ENCODE measurements at regions not wholly inside any gene's neighbourhood (a gene's known extent, or its start where the extent isn't known, plus 50 kb on each side); places are given as distances from the start of the nearest gene placed in this dataset.
"Not testable (repeated sequence)": the region's sequence is repeated elsewhere in the genome, so short reads cannot be mapped to it uniquely, and the experiment has no call there.

DNA sequence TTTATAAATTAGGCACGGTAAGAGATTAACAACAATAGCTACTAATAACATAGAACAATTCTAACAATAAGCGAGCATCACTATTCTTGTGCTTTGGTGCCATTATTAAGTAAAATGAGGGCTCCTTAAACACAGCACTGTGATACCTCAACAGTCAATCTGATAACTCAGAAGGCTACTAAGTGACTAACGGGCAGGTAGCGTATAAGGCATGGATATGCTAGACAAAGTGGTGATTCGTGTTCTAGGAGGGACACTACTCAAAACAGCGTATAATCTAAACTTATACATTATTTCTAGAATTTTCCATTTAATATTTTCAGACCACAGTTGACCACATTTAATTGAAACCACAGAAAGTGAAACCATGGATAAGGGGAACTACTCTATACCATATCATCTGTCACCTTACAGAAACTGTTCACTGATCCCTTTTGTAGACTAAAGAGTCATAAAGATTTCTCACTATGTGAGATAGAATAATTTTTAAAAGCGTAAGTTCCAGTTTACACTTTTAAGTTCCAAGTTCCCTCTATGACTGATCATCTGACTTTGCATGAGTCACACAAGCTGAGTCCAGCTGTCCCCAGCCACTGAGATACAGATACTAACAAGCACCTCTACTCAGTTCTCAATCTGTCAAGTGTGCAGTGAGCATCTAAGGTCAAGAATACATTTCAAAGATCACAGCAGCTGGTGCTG is 181.9 kb downstream of the SPATA31A6 start:
- H2AFZ ChIP-seq (ENCODE audit: low read depth, low read length, severe bottlenecking); H3K4me3 ChIP-seq (ENCODE audit: insufficient read depth, low read length, poor library complexity, severe bottlenecking): not testable (repeated sequence)

DNA sequence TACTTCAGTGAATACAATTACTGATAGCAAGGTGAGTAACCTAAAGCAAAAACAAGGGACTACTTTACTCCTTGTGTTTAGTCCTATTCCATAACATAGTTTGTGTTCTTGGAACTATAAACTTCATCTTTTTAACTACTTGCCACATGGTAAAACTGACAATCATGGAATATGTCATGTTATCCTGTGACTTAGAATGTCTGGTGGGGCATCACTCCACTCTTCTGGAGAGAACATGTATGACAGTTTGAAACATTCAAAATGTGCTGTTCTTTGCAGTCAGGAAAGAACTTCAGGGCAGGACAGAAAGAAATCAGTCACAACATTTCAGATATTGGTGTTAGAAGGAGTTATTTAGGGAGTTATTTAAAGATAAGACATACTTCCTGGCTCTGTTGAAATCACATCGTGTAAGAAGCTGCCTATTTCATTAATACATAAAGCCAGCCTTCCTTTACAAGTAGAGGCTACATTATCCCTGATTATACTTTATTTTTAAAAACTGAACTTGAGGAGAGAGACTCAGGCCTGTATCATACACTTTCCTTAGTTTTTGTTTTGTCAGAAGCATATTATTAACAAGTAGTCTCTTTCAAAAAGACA is 184.9 kb downstream of the SPATA31A6 start:
- not testable (repeated sequence) for H3K4me2 ChIP-seq (ENCODE audit: low read depth, low read length, poor library complexity, severe bottlenecking); H3K9ac ChIP-seq (ENCODE audit: low read length); H3F3A ChIP-seq (ENCODE audit: insufficient read depth); H3K4me3 ChIP-seq (ENCODE audit: insufficient read depth, low read length, poor library complexity, severe bottlenecking); H3K27ac ChIP-seq (ENCODE audit: low read depth, low read length); H2AFZ ChIP-seq (ENCODE audit: low read depth, low read length, severe bottlenecking); H3K36me3 ChIP-seq (ENCODE audit: low read length); H3K27me3 ChIP-seq (ENCODE audit: low read length); H3K9me2 ChIP-seq (replicated peaks; ENCODE audit: insufficient read depth, low read length); H3K9me3 ChIP-seq (ENCODE audit: insufficient read depth, low read length); H3K79me2 ChIP-seq (ENCODE audit: insufficient read depth, low read length); H4K20me1 ChIP-seq (ENCODE audit: low read depth, low read length)

More for the DNA sequence above, 181.9 kb downstream of the SPATA31A6 start:
- H3K27me3 ChIP-seq (ENCODE audit: low read length); H3K9me2 ChIP-seq (replicated peaks; ENCODE audit: insufficient read depth, low read length); H3K4me2 ChIP-seq (ENCODE audit: low read depth, low read length, poor library complexity, severe bottlenecking); H4K20me1 ChIP-seq (ENCODE audit: low read depth, low read length); H3F3A ChIP-seq (ENCODE audit: insufficient read depth); H3K27ac ChIP-seq (ENCODE audit: low read depth, low read length); H3K9me3 ChIP-seq (ENCODE audit: insufficient read depth, low read length); H3K79me2 ChIP-seq (ENCODE audit: insufficient read depth, low read length); H3K9ac ChIP-seq (ENCODE audit: low read length); H3K36me3 ChIP-seq (ENCODE audit: low read length): not testable (repeated sequence)

DNA sequence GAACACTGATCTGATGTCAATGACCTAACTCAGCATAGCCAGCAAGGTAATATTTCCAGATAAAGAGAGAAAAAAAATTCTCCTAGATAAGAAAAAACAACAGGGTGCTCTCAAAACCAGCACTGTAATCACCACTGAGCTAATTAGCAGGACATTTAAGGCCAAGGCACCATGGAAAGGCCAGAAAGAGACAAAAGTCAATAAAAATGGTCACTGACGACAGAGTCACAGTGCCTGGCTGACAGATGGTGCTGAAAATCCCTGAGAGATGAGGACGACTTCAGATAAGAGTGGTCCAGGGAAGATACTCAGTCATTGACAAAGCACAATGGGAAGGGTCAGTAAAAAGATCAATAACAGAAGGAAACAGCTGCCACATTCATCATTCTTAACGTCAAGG is 186.7 kb downstream of the SPATA31A6 start:
- not testable (repeated sequence) for H3K9ac ChIP-seq (ENCODE audit: low read length); H3K4me2 ChIP-seq (ENCODE audit: low read depth, low read length, poor library complexity, severe bottlenecking); H3K9me3 ChIP-seq (ENCODE audit: insufficient read depth, low read length); H3K27me3 ChIP-seq (ENCODE audit: low read length); H3K79me2 ChIP-seq (ENCODE audit: insufficient read depth, low read length); H2AFZ ChIP-seq (ENCODE audit: low read depth, low read length, severe bottlenecking); H3K36me3 ChIP-seq (ENCODE audit: low read length); H3K27ac ChIP-seq (ENCODE audit: low read depth, low read length); H3K4me3 ChIP-seq (ENCODE audit: insufficient read depth, low read length, poor library complexity, severe bottlenecking); H3K9me2 ChIP-seq (replicated peaks; ENCODE audit: insufficient read depth, low read length); H4K20me1 ChIP-seq (ENCODE audit: low read depth, low read length); H3F3A ChIP-seq (ENCODE audit: insufficient read depth)

DNA sequence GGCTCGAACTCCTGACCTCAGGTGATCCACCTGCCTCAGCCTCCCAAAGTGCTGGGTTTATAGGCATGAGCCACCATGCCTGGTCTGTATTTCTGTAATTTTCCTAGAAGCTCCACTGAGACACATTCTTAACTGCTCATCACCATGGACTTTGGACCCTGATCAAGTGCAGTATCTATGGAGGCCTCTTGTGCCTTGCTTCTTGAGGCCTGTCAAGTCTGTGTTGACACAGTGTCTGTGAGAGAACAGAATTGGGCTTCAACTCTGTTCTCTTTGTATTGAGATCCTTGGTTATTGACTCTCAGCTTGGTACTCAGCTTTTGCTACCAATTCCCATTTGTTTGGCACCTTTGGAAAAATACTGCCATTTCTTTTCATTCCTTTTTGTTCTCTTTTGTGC is 188.0 kb downstream of the SPATA31A6 start:
- not testable (repeated sequence) for H4K20me1 ChIP-seq (ENCODE audit: low read depth, low read length); H3K27ac ChIP-seq (ENCODE audit: low read depth, low read length); H3K79me2 ChIP-seq (ENCODE audit: insufficient read depth, low read length); H3K9ac ChIP-seq (ENCODE audit: low read length); H2AFZ ChIP-seq (ENCODE audit: low read depth, low read length, severe bottlenecking); H3F3A ChIP-seq (ENCODE audit: insufficient read depth); H3K4me3 ChIP-seq (ENCODE audit: insufficient read depth, low read length, poor library complexity, severe bottlenecking); H3K9me3 ChIP-seq (ENCODE audit: insufficient read depth, low read length); H3K27me3 ChIP-seq (ENCODE audit: low read length); H3K4me2 ChIP-seq (ENCODE audit: low read depth, low read length, poor library complexity, severe bottlenecking); H3K36me3 ChIP-seq (ENCODE audit: low read length); H3K9me2 ChIP-seq (replicated peaks; ENCODE audit: insufficient read depth, low read length)

DNA sequence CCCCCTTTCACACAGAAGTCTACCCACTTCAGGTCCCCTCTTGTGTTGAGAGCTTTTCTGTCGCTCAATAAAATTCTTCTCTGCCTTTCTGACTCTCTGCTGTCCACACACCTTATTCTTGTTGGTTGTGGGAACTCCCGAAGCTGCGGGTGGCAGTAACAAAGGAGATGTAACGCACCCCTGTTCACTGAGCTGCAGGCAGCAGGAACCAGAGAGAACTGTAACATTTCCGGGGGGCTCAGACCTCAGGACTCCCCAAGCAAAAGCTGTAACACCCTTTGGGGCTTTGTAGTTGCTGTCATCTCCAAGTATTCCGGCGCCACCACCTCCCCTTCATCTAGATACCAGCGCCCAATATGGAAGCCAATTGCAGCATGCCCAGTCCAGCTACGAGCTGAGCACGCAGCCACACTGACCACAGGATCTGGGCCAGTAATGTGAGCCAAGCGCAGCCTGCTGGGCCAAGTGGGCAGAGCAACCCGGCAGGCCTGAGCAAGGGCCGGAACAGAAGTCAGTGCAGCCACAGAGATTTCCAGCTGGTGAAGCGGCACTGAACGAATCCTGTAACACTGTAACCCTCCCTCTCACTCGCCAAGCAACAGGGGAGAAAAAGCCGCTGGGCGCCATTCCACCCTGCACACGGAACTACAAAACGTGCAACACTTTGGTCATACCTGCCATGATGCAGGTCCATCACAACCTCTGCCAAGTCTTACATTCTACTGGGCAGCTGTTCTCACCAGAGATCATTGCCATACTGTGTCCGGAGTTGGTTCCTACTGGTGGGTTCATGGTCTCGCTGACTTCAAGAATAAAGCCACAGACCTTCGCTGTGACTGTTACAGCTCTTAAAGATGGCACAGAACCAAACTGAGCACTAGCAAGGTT is 194.3 kb downstream of the SPATA31A6 start:
- not testable (repeated sequence) for H3K4me3 ChIP-seq (ENCODE audit: insufficient read depth, low read length, poor library complexity, severe bottlenecking); H3K27ac ChIP-seq (ENCODE audit: low read depth, low read length); H3F3A ChIP-seq (ENCODE audit: insufficient read depth); H4K20me1 ChIP-seq (ENCODE audit: low read depth, low read length); H3K9me2 ChIP-seq (replicated peaks; ENCODE audit: insufficient read depth, low read length); H3K27me3 ChIP-seq (ENCODE audit: low read length); H3K79me2 ChIP-seq (ENCODE audit: insufficient read depth, low read length); H3K9ac ChIP-seq (ENCODE audit: low read length); H3K4me2 ChIP-seq (ENCODE audit: low read depth, low read length, poor library complexity, severe bottlenecking); H3K36me3 ChIP-seq (ENCODE audit: low read length); H3K9me3 ChIP-seq (ENCODE audit: insufficient read depth, low read length); H2AFZ ChIP-seq (ENCODE audit: low read depth, low read length, severe bottlenecking)
